GM18517 (cell line): ENCODE measurements at regions not wholly inside any gene's neighbourhood (a gene's known extent, or its start where the extent isn't known, plus 50 kb on each side); places are given as distances from the start of the nearest gene placed in this dataset.

Experiments
- ATAC-seq: cut with Tn5 transposase; IDR thresholded peaks from one replicate; pipeline ENCODE4 v1.9.1; 2021; ENCODE audit warnings: mild to moderate bottlenecking, moderate library complexity; ENCODE audit not compliant: unreplicated experiment

- no peak for ATAC-seq
Measured at GRCh38 chr4:43341741-43342140, 449.2 kb downstream of the GRXCR1 start.

GRCh38 chr4:43343298-43343697 lies 450.8 kb downstream of the GRXCR1 start:
- no peak for ATAC-seq

DNA sequence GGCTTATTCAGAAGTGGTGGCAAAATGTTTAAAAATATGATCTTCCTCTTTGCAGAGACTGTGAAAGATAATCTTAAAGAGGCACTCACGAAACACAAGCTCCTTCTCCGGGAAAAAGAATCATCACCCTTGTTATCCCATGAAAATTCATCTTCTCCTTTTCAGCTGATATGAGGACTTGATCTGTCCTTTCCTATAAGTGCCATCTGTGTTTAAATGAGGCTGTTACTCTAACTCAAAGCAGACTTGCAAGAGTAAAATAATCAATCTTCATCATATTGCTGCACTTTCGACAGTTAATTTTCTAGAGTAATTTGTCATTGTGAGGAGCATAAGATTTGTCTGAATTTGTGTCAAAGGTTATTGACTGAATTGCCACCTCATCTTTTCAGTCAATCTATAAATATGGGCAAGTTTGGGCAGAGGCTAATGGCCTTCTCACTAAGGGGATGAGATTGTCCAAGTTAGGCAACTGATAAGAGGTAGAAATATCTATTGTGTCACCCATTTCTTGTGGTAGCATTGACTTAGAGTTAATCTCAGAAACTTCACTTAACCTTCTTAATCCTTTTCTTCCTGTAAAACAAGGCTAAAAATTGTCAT lies 452.9 kb downstream of the GRXCR1 start:
- no peak for ATAC-seq

DNA sequence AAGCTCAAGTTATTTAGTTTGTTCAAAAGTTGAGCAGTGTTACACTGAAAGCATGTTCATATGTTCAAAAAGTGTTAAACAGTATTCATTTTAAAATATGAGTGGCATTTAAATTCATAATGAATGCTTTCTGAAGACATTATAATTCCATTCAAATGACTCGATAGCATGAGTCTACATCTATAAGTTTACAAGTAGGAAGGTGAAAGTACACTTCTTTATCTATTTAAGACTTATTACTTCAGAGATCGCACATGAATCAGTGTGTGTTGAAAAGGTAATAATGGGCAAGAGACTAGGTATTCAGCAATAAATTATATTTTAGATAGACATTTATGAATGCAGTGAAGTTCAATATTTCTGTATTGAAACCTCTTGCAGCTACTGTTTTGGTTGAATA lies 456.1 kb downstream of the GRXCR1 start:
- no peak for ATAC-seq

DNA sequence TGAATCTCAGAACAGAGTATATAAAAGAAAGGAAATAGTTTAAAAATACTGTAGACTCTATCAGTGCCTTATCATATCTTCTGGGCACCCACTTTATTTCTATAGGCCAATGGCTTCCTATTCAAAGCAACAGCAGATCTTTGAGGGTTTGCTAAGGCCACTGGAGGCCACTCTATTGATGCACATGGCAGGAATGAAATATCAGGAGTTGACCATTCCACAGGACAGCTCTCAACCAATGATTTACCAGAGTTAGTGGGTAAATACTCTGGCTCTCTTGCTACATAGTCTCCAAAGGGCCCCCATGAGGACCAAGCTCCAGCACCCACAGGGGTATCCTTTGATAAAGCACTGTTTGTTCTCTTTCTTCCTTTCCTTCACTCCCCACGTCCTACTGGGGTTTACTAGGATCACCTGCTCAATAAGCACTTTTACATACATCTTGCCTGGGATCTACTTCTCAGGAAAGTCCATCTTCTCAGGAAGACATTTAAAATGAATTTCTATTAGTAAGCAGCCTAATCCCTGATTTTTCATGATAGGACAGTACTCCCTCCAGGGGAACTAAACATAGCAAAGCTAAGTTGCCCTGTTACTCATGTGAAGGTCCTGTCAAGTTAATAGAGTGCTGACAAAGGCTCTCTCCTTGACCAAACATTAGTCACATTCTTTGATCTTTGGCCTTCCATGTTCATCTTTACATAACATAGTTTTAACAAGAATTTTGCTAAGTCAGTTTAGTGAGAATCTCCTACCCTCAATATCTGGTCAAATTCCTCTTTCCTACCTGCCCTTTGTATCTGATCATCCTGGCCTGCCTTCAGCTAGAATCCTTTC lies 459.7 kb downstream of the GRXCR1 start:
- ATAC-seq: no peak

DNA sequence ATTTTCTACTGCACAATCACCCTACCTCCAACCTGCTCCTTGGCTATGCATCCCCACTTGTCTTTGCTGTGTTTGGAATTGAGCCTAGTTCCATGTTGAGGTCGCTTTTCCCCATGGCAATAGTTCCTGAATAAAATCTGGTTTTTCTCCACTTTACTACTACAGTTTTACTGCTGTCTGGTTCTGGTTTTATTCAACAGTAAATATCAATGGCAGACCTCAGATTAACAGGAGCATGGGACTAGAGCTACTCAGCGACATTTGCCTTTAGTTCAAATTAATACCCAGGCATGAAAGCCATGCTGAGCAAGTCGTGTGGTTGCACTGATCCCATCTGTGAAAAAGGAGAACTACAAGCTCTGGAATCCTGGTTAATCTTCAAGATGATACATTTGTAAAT lies 460.3 kb downstream of the GRXCR1 start:
- ATAC-seq: no peak

DNA sequence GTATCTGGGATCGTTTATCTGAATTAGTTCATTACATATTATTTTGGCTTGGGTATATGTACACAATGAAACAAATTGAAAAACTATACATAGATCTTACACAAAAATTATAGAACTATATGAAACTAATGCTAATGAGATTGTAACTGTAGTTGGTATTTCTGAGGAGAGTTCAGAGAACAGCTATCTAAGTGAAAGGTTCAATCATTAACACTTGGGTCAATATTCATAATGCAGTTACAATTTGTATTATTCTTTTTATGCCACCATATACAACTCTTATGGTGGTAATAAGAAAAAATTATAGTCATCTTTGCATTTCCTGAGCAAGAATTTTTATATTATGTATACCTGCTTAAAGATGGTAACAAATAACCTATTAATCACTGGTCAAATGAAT lies 461.0 kb downstream of the GRXCR1 start:
- no peak for ATAC-seq

- ATAC-seq: no peak
Measured at GRCh38 chr4:43356786-43357185, 464.3 kb downstream of the GRXCR1 start.

GRCh38 chr4:43357252-43357974 lies 464.9 kb downstream of the GRXCR1 start:
- ATAC-seq: no peak

- no peak for ATAC-seq
Measured at GRCh38 chr4:43360296-43360695, 467.8 kb downstream of the GRXCR1 start.

DNA sequence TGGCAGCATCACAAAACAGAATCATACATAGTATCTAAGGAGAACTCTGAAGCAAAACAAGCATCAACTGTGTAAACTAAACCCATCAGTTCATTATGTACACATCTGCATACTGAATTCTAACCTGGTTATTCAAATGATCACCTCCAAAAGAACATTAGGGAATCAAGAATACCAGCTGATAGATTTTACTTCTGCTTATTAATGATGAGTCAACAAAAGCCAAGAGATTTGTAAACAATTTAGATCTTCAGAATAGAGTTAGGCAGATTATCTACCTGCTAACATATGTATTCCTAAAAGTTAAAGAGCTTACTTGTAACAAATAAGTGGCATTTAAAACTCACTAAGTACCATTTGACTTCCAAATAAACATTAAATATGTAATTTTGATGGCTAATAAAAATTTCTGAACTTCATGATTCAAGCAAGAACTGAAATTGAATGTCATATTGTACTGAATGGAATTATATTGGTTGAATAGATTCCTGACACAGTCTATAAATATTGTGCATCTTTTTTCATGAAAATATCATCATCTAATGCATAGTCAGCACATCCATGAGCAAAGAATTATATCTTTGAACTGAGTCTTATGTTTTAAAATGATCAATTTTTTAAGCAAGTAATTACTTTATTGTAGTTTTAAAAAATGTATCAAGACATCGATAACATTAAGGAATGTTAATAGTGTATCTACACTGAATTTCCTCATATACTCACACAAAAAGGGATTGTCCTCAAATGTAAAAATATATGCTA lies 470.5 kb downstream of the GRXCR1 start:
- ATAC-seq: no peak

- ATAC-seq: no peak
Measured at GRCh38 chr4:43369036-43369594, 476.6 kb downstream of the GRXCR1 start.

GRCh38 chr4:43373201-43373600 lies 480.7 kb downstream of the GRXCR1 start:
- ATAC-seq: no peak

DNA sequence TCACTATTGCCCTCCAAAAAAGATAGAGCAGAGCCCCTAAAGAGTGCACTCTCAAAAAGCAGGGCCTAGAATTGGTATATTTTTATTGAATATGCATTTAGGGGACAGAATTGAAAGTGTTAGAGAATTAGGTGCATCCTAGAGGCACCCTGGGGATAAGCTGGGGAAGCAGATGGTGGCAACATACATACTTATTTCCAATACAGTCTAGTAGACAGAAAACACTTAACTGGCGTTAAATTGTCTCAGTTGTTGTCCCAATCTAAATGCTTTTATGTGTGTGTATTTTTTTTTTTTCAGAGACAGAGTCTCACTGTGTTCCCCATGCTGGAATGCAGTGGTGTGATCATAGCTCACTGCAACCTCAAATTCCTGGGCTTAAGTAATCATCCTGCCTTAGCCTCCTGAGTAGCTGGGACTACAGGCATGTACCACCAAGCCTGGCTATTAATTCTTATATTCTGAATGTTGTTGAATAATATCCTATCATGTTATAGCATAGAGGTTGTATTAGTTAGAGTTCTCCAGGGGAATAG lies 481.8 kb downstream of the GRXCR1 start:
- no peak for ATAC-seq

GRCh38 chr4:43379016-43379415 lies 486.5 kb downstream of the GRXCR1 start:
- no peak for ATAC-seq

DNA sequence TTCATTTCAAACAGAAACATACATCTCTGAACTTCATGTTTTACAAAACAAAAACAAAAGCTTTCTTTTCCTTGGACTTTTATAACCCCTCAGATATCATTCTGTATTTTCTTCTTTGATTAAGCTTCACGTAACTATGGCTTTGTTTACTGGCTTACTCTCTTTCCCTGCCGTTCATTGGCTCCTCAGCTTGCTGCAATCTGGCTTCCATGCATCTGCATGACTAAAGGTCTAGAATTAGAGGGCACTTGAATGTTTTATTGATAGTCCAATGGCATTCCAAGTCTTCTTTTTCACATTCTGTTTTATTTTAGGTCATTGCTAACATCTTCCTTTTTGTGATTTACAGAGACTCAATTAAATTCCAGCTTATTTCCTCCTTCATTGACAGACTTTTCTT lies 487.6 kb downstream of the GRXCR1 start:
- no peak for ATAC-seq

GRCh38 chr4:43391069-43391468 lies 498.6 kb downstream of the GRXCR1 start:
- no peak for ATAC-seq

GRCh38 chr4:43394976-43395375 lies 502.5 kb downstream of the GRXCR1 start:
- no peak for ATAC-seq

DNA sequence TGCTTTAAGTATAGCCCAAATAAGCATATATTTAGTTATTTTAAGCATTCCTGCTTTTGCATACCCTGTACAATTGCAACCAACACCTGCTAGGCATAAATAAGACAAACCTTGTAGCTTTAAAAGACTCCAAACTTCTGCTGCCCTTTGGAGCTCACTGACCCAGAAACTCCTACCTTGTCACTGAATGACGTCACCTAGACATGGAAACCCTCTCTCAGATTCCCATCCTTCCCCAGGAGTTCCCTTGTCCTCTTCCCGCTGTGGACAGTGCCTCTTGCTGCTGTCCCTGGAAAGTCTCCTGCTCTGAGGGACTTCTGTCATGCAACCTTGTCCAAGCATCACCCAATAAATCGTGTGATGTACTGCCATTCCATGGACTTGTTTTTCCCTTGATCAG lies 507.2 kb downstream of the GRXCR1 start:
- no peak for ATAC-seq

- ATAC-seq: no peak
Measured at GRCh38 chr4:43402393-43402792, 509.9 kb downstream of the GRXCR1 start.

GRCh38 chr4:43410636-43411035 lies 518.1 kb downstream of the GRXCR1 start:
- no peak for ATAC-seq
